Mesothelial cell of epicardium (in vitro differentiated cells): ENCODE measurements at regions not wholly inside any gene's neighbourhood (a gene's known extent, or its start where the extent isn't known, plus 50 kb on each side); places are given as distances from the start of the nearest gene placed in this dataset.

ENCODE experiments used
- DNase-seq, 2 experiments: peaks; one replicate each; pipeline ENCODE4 v3.0.0; 2021; ENCODE audit warnings: low spot score in 2 of 2; ENCODE audit not compliant: unreplicated experiment in 2 of 2
- H3K27ac Mint-ChIP-seq: 2 replicates; pipeline ENCODE4 v1.8.0; 2021; ENCODE audit warnings: mixed read lengths
- H3K27me3 Mint-ChIP-seq: 2 replicates; pipeline ENCODE4 v1.8.0; 2021; ENCODE audit warnings: low read depth, mixed read lengths
- H3K36me3 Mint-ChIP-seq: 2 replicates; pipeline ENCODE4 v1.8.0; 2021; ENCODE audit warnings: mixed read lengths
- H3K4me1 Mint-ChIP-seq: 2 replicates; pipeline ENCODE4 v1.8.0; 2021; ENCODE audit warnings: mixed read lengths
- H3K4me3 Mint-ChIP-seq: 2 replicates; pipeline ENCODE4 v1.8.0; 2021; ENCODE audit warnings: mild to moderate bottlenecking, moderate library complexity, mixed read lengths
- H3K9me3 Mint-ChIP-seq: 2 replicates; pipeline ENCODE4 v1.8.0; 2021; ENCODE audit warnings: mixed read lengths
- TF ChIP-seq, protein P1 (sequence below): fragments of 200-600 bp; sonication (generic); IDR thresholded peaks from one replicate; pipeline ENCODE4 v1.5.0; 2021; ENCODE audit warnings: antibody characterized with exemption; ENCODE audit not compliant: unreplicated experiment

DNA sequence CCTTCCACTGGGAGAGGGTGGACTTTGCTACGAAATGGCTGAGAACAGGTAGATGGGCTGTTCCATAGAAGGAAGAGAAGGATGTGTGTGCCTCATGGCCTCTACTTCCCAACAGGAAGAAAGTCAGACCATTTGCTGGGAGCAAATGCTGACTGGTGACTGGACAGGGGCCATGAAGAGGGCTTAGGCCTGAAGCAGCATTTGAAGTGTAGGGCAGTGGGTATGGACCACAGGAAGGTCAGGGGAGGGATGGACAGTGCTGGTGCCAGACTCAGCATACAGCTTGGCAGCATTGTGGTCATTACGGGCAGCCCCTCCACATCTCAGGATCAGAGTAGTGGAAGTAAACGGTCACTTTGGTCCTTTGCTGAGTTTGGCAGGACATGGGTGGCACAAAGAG, 275.7 kb downstream of the MATN1 start:
- Mint-ChIP-seq H3K9me3 (peaks cover 7% of the 10 kb centered on the region), H3K27ac (no peak overlapping the region), H3K36me3 (no peaks in the 10 kb centered on the region), H3K4me1 (no peaks in the 10 kb centered on the region), H3K27me3 (peaks cover 32% of the 10 kb centered on the region), H3K4me3 (no peak overlapping the region)
- DNase-seq: peak in 1 of 2 experiments; percentile 26
- TF ChIP-seq, protein P1, sequence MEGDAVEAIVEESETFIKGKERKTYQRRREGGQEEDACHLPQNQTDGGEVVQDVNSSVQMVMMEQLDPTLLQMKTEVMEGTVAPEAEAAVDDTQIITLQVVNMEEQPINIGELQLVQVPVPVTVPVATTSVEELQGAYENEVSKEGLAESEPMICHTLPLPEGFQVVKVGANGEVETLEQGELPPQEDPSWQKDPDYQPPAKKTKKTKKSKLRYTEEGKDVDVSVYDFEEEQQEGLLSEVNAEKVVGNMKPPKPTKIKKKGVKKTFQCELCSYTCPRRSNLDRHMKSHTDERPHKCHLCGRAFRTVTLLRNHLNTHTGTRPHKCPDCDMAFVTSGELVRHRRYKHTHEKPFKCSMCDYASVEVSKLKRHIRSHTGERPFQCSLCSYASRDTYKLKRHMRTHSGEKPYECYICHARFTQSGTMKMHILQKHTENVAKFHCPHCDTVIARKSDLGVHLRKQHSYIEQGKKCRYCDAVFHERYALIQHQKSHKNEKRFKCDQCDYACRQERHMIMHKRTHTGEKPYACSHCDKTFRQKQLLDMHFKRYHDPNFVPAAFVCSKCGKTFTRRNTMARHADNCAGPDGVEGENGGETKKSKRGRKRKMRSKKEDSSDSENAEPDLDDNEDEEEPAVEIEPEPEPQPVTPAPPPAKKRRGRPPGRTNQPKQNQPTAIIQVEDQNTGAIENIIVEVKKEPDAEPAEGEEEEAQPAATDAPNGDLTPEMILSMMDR: no peak

DNA sequence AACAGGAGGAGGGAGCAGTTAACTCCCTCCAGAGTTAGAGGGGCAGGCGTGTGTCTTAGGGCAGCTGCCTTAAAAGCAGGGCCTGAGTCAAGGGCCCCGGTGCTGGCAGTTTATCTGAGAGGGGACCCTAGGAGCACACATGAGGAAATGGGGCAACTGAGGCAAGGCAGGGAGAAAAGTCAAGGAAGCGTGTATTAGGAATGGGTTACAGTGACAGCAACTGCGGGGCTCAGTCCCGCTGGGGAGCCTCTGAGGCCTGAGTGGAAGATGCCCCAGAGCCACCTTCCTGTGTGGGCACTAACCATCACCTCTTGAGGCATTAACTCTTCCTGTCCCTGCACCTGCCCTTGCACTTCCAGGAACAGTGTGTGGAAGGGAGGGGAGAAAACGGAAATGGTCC, 276.3 kb downstream of the MATN1 start:
- Mint-ChIP-seq H3K4me3 (no peak overlapping the region), H3K27ac (no peak overlapping the region), H3K27me3 (peaks cover 32% of the 10 kb centered on the region), H3K4me1 (no peaks in the 10 kb centered on the region), H3K9me3 (peaks cover under 1% of the 10 kb centered on the region), H3K36me3 (no peaks in the 10 kb centered on the region)
- TF ChIP-seq, protein P1: no peak
- DNase-seq: peak in 1 of 2 experiments; percentile 35

DNA sequence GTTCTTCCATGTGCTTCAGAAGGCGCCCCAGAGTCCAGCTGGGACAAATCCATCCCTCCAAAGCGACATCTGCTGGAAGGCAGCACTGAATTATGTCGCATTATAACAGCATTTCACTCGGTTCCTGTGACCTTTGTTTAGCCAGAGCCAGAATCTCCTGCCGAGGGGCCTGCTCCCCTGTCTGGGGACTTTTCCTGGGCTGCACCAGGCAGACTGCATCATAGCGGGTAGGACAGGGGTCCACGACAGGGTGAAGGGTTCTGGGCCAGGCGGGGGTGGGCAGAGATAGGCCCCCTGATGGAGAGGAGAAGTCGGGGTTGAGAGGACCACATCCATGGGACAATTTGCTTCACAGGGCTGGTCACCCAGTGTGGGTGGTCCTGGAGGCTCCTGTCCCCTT, 276.9 kb downstream of the MATN1 start:
- no peaks in the 10 kb centered on the region for H3K36me3 Mint-ChIP-seq
- no peaks in the 10 kb centered on the region for H3K4me1 Mint-ChIP-seq
- DNase-seq: peak in 1 of 2 experiments; percentile 24
- TF ChIP-seq, protein P1: no peak
- no peak overlapping the region for H3K4me3 Mint-ChIP-seq
- no peak overlapping the region for H3K27ac Mint-ChIP-seq
- peaks cover 32% of the 10 kb centered on the region for H3K27me3 Mint-ChIP-seq
- no peaks in the 10 kb centered on the region for H3K9me3 Mint-ChIP-seq

DNA sequence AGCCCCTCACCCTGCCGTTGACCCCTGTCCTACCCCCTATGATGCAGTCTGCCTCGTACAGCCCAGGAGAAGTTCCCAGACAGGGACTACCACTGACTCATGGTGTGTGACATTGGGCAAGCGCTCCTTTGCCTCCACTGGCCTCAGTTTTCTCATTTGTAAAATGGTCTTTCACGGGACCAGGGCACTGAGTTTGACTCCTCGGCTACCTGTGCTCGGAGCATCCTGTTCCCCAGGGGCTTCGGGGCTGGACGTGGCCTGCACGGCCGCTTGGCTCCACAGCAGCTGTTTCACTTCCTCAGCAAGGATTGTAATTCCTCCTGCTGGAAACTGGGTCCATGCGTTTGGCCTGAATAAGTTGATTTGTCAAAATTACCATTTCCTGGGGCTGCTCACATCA, 277.3 kb downstream of the MATN1 start:
- Mint-ChIP-seq H3K9me3 (no peaks in the 10 kb centered on the region), H3K36me3 (no peaks in the 10 kb centered on the region), H3K27me3 (peaks cover 32% of the 10 kb centered on the region), H3K27ac (no peak overlapping the region), H3K4me1 (no peaks in the 10 kb centered on the region), H3K4me3 (no peak overlapping the region)
- TF ChIP-seq, protein P1: no peak
- DNase-seq: peak in 1 of 2 experiments; percentile 34

DNA sequence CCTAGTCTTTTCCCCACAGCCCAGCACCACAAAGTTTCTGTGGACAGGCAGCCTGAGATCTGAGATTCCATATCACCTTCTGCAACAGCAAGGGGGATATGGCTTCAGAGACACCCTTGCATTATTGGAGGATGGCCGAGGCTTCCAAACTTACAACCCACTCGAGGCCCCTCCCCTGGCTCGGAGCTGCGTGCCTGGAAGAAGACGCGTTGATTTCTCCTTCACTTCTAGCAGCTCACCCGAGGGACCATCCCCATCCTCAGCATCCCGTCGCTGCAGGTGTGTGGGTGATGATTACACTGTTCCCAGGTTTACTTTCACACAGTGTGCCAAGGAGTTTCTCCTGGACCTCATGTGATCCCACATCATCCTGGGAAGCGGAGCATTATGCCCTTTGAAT, 277.9 kb downstream of the MATN1 start:
- Mint-ChIP-seq H3K36me3 (no peaks in the 10 kb centered on the region), H3K27ac (no peak overlapping the region), H3K4me1 (no peaks in the 10 kb centered on the region), H3K4me3 (no peak overlapping the region), H3K9me3 (no peaks in the 10 kb centered on the region), H3K27me3 (peaks cover 32% of the 10 kb centered on the region)
- TF ChIP-seq, protein P1: no peak
- DNase-seq: no peak

DNA sequence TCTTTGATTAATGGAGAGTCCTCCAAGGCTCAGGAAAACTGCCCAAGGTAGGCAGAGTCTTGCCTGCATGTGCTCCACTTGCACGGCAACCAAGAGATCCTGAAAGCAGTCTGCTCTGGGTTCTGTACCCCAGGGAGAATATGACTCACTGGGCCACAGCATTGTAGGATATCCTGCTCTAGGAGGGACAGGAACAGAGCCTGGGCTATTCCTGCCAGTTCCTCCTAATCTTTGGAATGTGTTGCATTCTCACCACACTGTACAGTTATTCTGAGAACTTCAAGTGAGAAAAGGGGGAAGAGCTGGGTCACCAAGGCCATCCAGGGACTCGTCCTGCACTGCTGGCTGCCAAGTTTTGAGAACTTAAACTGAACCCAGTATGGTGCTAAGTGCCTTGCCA, 278.5 kb downstream of the MATN1 start:
- no peaks in the 10 kb centered on the region for H3K36me3 Mint-ChIP-seq
- H3K27ac Mint-ChIP-seq: no peak overlapping the region
- H3K27me3 Mint-ChIP-seq: peaks cover 28% of the 10 kb centered on the region
- TF ChIP-seq, protein P1: no peak
- H3K9me3 Mint-ChIP-seq: no peaks in the 10 kb centered on the region
- no peaks in the 10 kb centered on the region for H3K4me1 Mint-ChIP-seq
- no peak for DNase-seq
- H3K4me3 Mint-ChIP-seq: no peak overlapping the region
